ENCODE measurements at regions not wholly inside any gene's neighbourhood (a gene's known extent, or its start where the extent isn't known, plus 50 kb on each side); places are given as distances from the start of the nearest gene placed in this dataset.

- TF ChIP-seq CTCF (IDR thresholded peaks at IDR 0.05; ENCODE audit: poor library complexity), result no peak
- TF ChIP-seq EZH2 (IDR thresholded peaks at IDR 0.05; ENCODE audit: borderline replicate concordance), result no peak
These were observed 174.5 kb downstream of the SS18 start for GRCh38 chr18:25915907-25916306.
